Tibial nerve (tissue), 4 donors: ENCODE measurements at regions not wholly inside any gene's neighbourhood (a gene's known extent, or its start where the extent isn't known, plus 50 kb on each side); places are given as distances from the start of the nearest gene placed in this dataset.
"Not testable (repeated sequence)": the region's sequence is repeated elsewhere in the genome, so short reads cannot be mapped to it uniquely, and the experiment has no call there.

Experiments
- EP300 ChIP-seq, 2 donors: sonication (generic); formaldehyde crosslinking; IDR thresholded peaks; one replicate each; pipeline ENCODE4 v1.6.1; 2017; ENCODE audit warnings: antibody characterized with exemption in 2 of 2, mild to moderate bottlenecking in 1 of 2
- TF ChIP-seq, protein P1 (sequence below), 5 experiments: fragments of 200-600 bp in 3 of 5; fragments of 450-650 bp in 2 of 5; sonication (generic) in 3 of 5; IDR thresholded peaks; one replicate each; pipeline ENCODE4 v1.5.1; 2016 to 2019; ENCODE audit warnings: antibody characterized with exemption in 5 of 5, mild to moderate bottlenecking in 3 of 5, moderate library complexity in 2 of 5

GRCh38 chr7:73225745-73226144 is 82.9 kb downstream of the NSUN5 start:
- TF ChIP-seq, protein P1, sequence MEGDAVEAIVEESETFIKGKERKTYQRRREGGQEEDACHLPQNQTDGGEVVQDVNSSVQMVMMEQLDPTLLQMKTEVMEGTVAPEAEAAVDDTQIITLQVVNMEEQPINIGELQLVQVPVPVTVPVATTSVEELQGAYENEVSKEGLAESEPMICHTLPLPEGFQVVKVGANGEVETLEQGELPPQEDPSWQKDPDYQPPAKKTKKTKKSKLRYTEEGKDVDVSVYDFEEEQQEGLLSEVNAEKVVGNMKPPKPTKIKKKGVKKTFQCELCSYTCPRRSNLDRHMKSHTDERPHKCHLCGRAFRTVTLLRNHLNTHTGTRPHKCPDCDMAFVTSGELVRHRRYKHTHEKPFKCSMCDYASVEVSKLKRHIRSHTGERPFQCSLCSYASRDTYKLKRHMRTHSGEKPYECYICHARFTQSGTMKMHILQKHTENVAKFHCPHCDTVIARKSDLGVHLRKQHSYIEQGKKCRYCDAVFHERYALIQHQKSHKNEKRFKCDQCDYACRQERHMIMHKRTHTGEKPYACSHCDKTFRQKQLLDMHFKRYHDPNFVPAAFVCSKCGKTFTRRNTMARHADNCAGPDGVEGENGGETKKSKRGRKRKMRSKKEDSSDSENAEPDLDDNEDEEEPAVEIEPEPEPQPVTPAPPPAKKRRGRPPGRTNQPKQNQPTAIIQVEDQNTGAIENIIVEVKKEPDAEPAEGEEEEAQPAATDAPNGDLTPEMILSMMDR (IDR thresholded peaks at IDR 0.05): not testable (repeated sequence)
- TF ChIP-seq EP300 (IDR thresholded peaks at IDR 0.05): not testable (repeated sequence)
